PC-9 (cell line): ENCODE measurements at regions not wholly inside any gene's neighbourhood (a gene's known extent, or its start where the extent isn't known, plus 50 kb on each side); places are given as distances from the start of the nearest gene placed in this dataset.

ENCODE experiments used
- BruUV-seq: library from RNA; stranded (reverse); fragments of 400-500 nt; replicated peaks from 2 replicates; lab custom pipeline; 2021; lab: Mats Ljungman, UMichigan
- CTCF ChIA-PET: fragments of 300-600 bp; sonication (Branson Sonifier 250); formaldehyde crosslinking; loops from one replicate; lab custom pipeline; 2022; ENCODE audit warnings: antibody characterized with exemption; lab: Charles Lee
- POLR2A ChIA-PET: fragments of 300-600 bp; sonication (Branson Sonifier 250); formaldehyde crosslinking; loops from one replicate; lab custom pipeline; 2022; ENCODE audit warnings: antibody characterized with exemption; ENCODE audit not compliant: unreplicated experiment; lab: Charles Lee
- DNase-seq, 2 experiments: peaks; one replicate each; pipeline versions ENCODE4 v3.0.0 to v3.0.0-alpha.2; 2015 to 2022; ENCODE audit warnings: mixed read lengths in 1 of 2
- H2AFZ ChIP-seq: fragments of 200-600 bp; sonication (generic); 2 replicates; pipeline ENCODE4 v1.8.1; 2017; ENCODE audit warnings: antibody characterized with exemption
- H3F3A ChIP-seq: fragments of 200-600 bp; sonication (generic); 2 replicates; pipeline ENCODE4 v1.8.1; 2017; ENCODE audit warnings: antibody characterized with exemption, mild to moderate bottlenecking, low read depth; ENCODE audit not compliant: insufficient read depth
- H3K27ac ChIP-seq: fragments of 200-600 bp; sonication (generic); 2 replicates; pipeline ENCODE4 v1.6.1; 2016; ENCODE audit warnings: mixed run types
- H3K27me3 ChIP-seq: fragments of 200-600 bp; sonication (generic); 2 replicates; pipeline ENCODE4 v1.6.1; 2016; ENCODE audit warnings: low read depth, mixed run types; ENCODE audit not compliant: insufficient read depth
- H3K36me3 ChIP-seq: fragments of 200-600 bp; sonication (generic); 2 replicates; pipeline ENCODE4 v1.6.1; 2016; ENCODE audit warnings: low read depth, mixed run types
- H3K4me1 ChIP-seq: fragments of 200-600 bp; sonication (generic); replicated peaks from 2 replicates; pipeline ENCODE4 v1.6.1; 2016; ENCODE audit warnings: mixed run types; ENCODE audit not compliant: insufficient read depth
- H3K4me2 ChIP-seq: fragments of 200-600 bp; sonication (generic); 2 replicates; pipeline ENCODE4 v1.6.1; 2017; ENCODE audit warnings: mixed run types
- H3K4me3 ChIP-seq: fragments of 200-600 bp; sonication (generic); 2 replicates; pipeline ENCODE4 v1.6.1; 2016; ENCODE audit warnings: mixed run types
- H3K79me2 ChIP-seq: fragments of 200-600 bp; sonication (generic); 2 replicates; pipeline ENCODE4 v1.6.1; 2017; ENCODE audit warnings: low read depth, mixed run types
- H3K9me2 ChIP-seq: fragments of 200-600 bp; sonication (generic); 2 replicates; pipeline ENCODE4 v1.8.1; 2017; ENCODE audit warnings: mild to moderate bottlenecking; ENCODE audit not compliant: insufficient read depth
- H3K9me3 ChIP-seq: fragments of 200-600 bp; sonication (generic); 2 replicates; pipeline ENCODE4 v1.8.1; 2016; ENCODE audit warnings: low read depth; ENCODE audit not compliant: insufficient read depth
- H4K20me1 ChIP-seq: fragments of 200-600 bp; sonication (generic); 2 replicates; pipeline ENCODE4 v1.8.1; 2017; ENCODE audit not compliant: insufficient read depth
- CTCF ChIP-seq: fragments of 200-600 bp; sonication (generic); conservative IDR thresholded peaks from 2 replicates; pipeline ENCODE4 v1.6.1; 2017; ENCODE audit warnings: mixed run types, antibody characterized with exemption, mild to moderate bottlenecking, moderate library complexity
- EZH2 ChIP-seq: fragments of 200-600 bp; sonication (generic); IDR thresholded peaks from 2 replicates; pipeline ENCODE4 v1.8.0; 2017; ENCODE audit warnings: antibody characterized with exemption, low read depth
- intact Hi-C: fragments of 100-400 bp; cut with micrococcal nuclease; formaldehyde crosslinking; loops from one replicate; pipeline ENCODE4 v1.10.0; 2022; ENCODE audit not compliant: unreplicated experiment

- BruUV-seq = TSS peak; percentile 47
- Histone ChIP-seq H3F3A (no peaks in the 10 kb centered on the region), H3K9me3 (no peaks in the 10 kb centered on the region), H3K4me3 (no peak overlapping the region), H3K27me3 (no peaks in the 10 kb centered on the region), H3K36me3 (no peaks in the 10 kb centered on the region), H4K20me1 (no peaks in the 10 kb centered on the region), H3K9me2 (no peaks in the 10 kb centered on the region), H3K4me2 (no peak overlapping the region), H3K4me1 (no peaks in the 10 kb centered on the region), H3K79me2 (no peaks in the 10 kb centered on the region), H3K27ac (no peak overlapping the region), H2AFZ (no peak overlapping the region)
- POLR2A ChIA-PET = interaction anchor here (0.6 to 0.8 kb wide), 5 partner anchors 18 to 1043 kb away, joined by 3 to 26 read pairs (median 8); no protein-coding TSS in a partner anchor
- intact Hi-C loops = no loop called here
- peak in 1 of 2 experiments; percentile 49 for DNase-seq
- CTCF ChIA-PET = no interaction called here
- TF ChIP-seq CTCF (no peak), EZH2 (no peak)
Observed at GRCh38 chr9:78871452-78872331, 574.8 kb downstream of the PSAT1 start.

GRCh38 chr9:78874061-78874460, 577.1 kb downstream of the PSAT1 start:
- intact Hi-C loops = no loop called here
- CTCF ChIA-PET = no interaction called here
- POLR2A ChIA-PET = interaction anchor here (0.6 kb wide), 1 partner anchor 32 kb away, joined by 5 read pairs; no protein-coding TSS in a partner anchor
- Histone ChIP-seq H3K36me3 (no peaks in the 10 kb centered on the region), H3K4me2 (no peak overlapping the region), H4K20me1 (no peaks in the 10 kb centered on the region), H3K4me3 (no peak overlapping the region), H3K79me2 (no peaks in the 10 kb centered on the region), H3K9me2 (no peaks in the 10 kb centered on the region), H3K27me3 (no peaks in the 10 kb centered on the region), H3K9me3 (no peaks in the 10 kb centered on the region), H3F3A (no peaks in the 10 kb centered on the region), H2AFZ (no peak overlapping the region), H3K4me1 (no peaks in the 10 kb centered on the region), H3K27ac (no peak overlapping the region)
- TF ChIP-seq CTCF (no peak), EZH2 (no peak)
- BruUV-seq = no TSS peak
- DNase-seq = no peak

- Histone ChIP-seq H3K79me2 (no peaks in the 10 kb centered on the region), H4K20me1 (no peaks in the 10 kb centered on the region), H3K4me3 (no peak overlapping the region), H3K9me3 (no peaks in the 10 kb centered on the region; the same call in 1 of the 2 replicates), H3K4me2 (no peak overlapping the region), H3K36me3 (no peaks in the 10 kb centered on the region), H3F3A (no peaks in the 10 kb centered on the region), H3K9me2 (no peaks in the 10 kb centered on the region), H3K4me1 (no peaks in the 10 kb centered on the region), H2AFZ (no peak overlapping the region), H3K27ac (no peak overlapping the region), H3K27me3 (no peaks in the 10 kb centered on the region)
- POLR2A ChIA-PET = no interaction called here
- no peak for DNase-seq
- intact Hi-C loops = no loop called here
- CTCF ChIA-PET = no interaction called here
- TF ChIP-seq CTCF (no peak), EZH2 (no peak)
- BruUV-seq = no TSS peak
Observed at GRCh38 chr9:78879324-78880100, 582.6 kb downstream of the PSAT1 start.
